Gastroesophageal sphincter (tissue), 4 donors: ENCODE measurements at regions not wholly inside any gene's neighbourhood (a gene's known extent, or its start where the extent isn't known, plus 50 kb on each side); places are given as distances from the start of the nearest gene placed in this dataset.

Source experiments
- ATAC-seq: fragments of 150-250 bp; one replicate; pipeline ENCODE4 v1.9.1; 2016; ENCODE audit warnings: mild to moderate bottlenecking, moderate library complexity
- H3K27ac ChIP-seq, 4 donors: fragments of 200-600 bp; sonication (generic) in 3 of 4; 1 replicate in 3 of 4; 2 replicates in 1 of 4; pipeline ENCODE4 v1.5.1; 2016 to 2019
- H3K27me3 ChIP-seq: fragments of 200-600 bp; sonication (generic); one replicate; pipeline ENCODE4 v1.5.1; 2019
- H3K36me3 ChIP-seq, 2 donors: fragments of 200-600 bp; sonication (generic); one replicate each; pipeline ENCODE4 v1.5.1; 2019; ENCODE audit warnings: control low read depth in 1 of 2
- H3K4me1 ChIP-seq, 3 donors: fragments of 200-600 bp; sonication (generic); 1 replicate in 2 of 3; 2 replicates in 1 of 3; pipeline ENCODE4 v1.5.1; 2016 to 2019; ENCODE audit warnings: control low read depth in 2 of 3
- H3K4me3 ChIP-seq, 2 donors: fragments of 200-600 bp; sonication (generic); one replicate each; pipeline ENCODE4 v1.5.1; 2019; ENCODE audit warnings: mild to moderate bottlenecking in 1 of 2, moderate library complexity in 1 of 2
- H3K9me3 ChIP-seq, 3 donors: fragments of 200-600 bp; sonication (generic); one replicate each; pipeline ENCODE4 v1.5.1; 2017 to 2019; ENCODE audit warnings: control low read depth in 2 of 3
- EP300 ChIP-seq: sonication (generic); formaldehyde crosslinking; IDR thresholded peaks from one replicate; pipeline ENCODE4 v1.6.1; 2017; ENCODE audit warnings: antibody characterized with exemption, mild to moderate bottlenecking
- POLR2A ChIP-seq, 2 donors: fragments of 450-650 bp; IDR thresholded peaks; one replicate each; pipeline ENCODE4 v1.6.1; 2017; ENCODE audit warnings: antibody characterized with exemption in 2 of 2, mild to moderate bottlenecking in 2 of 2, moderate library complexity in 1 of 2
- POLR2AphosphoS5 ChIP-seq: sonication (generic); formaldehyde crosslinking; IDR thresholded peaks from one replicate; pipeline ENCODE4 v1.6.1; 2017; ENCODE audit warnings: antibody characterized with exemption
- WGBS, 2 donors: methylation state at CpG; one replicate each; pipeline ENCODE4 v1.1.5; 2018; ENCODE audit warnings: low coverage in 1 of 2; 5-methylcytosine and 5-hydroxymethylcytosine counted together
- TF ChIP-seq, protein P1 (sequence below), 4 experiments: fragments of 200-600 bp in 2 of 4; fragments of 450-650 bp in 2 of 4; sonication (generic) in 1 of 4; IDR thresholded peaks; one replicate each; pipeline ENCODE4 v1.5.1; 2017 to 2019; ENCODE audit warnings: antibody characterized with exemption in 4 of 4, mild to moderate bottlenecking in 2 of 4, moderate library complexity in 2 of 4

DNA sequence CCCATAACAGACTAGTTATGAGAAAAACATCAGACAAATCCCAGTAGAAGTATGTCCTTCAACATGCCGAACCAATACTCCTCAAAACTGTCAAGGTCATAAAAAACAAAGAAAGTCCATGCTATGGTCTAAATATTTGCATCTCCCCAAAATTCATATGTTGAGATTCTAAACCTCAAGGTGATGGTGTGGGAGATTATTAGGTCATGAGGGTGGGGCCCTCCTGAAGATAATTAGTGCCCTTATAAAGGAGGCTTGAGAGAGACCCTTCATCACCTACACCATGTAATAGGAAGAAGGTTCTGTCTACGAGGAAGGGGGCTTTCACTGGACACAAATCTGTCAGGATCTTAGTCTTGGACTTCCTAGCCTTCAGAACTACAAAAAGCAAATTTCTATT is 118.6 kb upstream of the GUCY1A2 start:
- TF ChIP-seq EP300 (no peak), POLR2A (IDR thresholded peaks at IDR 0.05) (no peak), POLR2AphosphoS5 (no peak)
- TF ChIP-seq, protein P1, sequence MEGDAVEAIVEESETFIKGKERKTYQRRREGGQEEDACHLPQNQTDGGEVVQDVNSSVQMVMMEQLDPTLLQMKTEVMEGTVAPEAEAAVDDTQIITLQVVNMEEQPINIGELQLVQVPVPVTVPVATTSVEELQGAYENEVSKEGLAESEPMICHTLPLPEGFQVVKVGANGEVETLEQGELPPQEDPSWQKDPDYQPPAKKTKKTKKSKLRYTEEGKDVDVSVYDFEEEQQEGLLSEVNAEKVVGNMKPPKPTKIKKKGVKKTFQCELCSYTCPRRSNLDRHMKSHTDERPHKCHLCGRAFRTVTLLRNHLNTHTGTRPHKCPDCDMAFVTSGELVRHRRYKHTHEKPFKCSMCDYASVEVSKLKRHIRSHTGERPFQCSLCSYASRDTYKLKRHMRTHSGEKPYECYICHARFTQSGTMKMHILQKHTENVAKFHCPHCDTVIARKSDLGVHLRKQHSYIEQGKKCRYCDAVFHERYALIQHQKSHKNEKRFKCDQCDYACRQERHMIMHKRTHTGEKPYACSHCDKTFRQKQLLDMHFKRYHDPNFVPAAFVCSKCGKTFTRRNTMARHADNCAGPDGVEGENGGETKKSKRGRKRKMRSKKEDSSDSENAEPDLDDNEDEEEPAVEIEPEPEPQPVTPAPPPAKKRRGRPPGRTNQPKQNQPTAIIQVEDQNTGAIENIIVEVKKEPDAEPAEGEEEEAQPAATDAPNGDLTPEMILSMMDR (IDR thresholded peaks at IDR 0.05), result no peak
- 73 to 94% methylated on average over 2 of the region's 2 CpGs for WGBS, 2 donors
- Histone ChIP-seq H3K27me3 (no peaks in the 10 kb centered on the region), H3K36me3 (no peaks in the 10 kb centered on the region), H3K27ac (no peak overlapping the region), H3K4me3 (no peak overlapping the region), H3K9me3 (no peaks in the 10 kb centered on the region), H3K4me1 (no peaks in the 10 kb centered on the region)
- no peak for ATAC-seq

DNA sequence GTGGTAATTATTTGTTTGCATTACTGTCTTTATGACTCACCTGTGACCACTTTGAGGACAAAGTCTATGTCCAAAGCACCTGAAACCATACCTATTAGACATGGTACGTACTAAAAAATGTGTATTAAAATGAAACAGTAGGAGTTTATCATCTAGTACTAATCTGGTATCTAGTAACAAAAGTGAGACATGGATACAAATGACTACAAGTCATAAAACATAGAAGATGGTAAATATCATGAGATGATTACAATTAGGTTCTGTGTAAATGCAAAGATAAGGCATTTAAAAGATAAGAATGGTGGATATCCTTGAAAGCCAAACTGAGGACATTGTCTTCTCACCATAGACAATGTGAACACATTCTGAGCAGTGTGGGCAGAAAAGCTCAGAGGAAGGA is 113.5 kb upstream of the GUCY1A2 start:
- Histone ChIP-seq H3K9me3 (no peaks in the 10 kb centered on the region), H3K27me3 (no peaks in the 10 kb centered on the region), H3K4me1 (no peaks in the 10 kb centered on the region), H3K27ac (no peak overlapping the region), H3K4me3 (no peak overlapping the region), H3K36me3 (no peaks in the 10 kb centered on the region)
- TF ChIP-seq, protein P1 (IDR thresholded peaks at IDR 0.05), result no peak
- TF ChIP-seq EP300 (no peak), POLR2AphosphoS5 (no peak), POLR2A (IDR thresholded peaks at IDR 0.05) (no peak)
- WGBS, 2 donors, result 92% methylated on average over 1 of the region's 1 CpG; no CpG with 5 or more reads in 1 of the 2 donors
- no peak for ATAC-seq

DNA sequence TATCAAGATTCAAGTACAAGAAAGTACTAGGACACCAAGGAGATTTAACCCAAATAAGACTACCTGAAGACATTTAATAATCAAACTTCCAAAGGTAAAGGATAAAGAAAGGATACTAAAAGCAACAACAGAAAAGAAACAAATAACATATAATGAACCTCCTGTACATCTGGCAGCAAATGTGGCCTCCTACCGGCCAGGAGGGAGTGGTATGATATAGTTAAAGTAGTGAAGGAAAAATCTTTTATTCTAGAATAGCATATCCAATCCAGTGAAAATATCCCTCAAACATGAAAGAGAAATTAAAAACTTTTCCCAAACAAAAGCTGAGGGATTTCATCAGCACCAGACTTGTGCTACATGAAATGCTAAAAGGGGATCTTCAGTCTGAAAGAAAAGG is 104.7 kb upstream of the GUCY1A2 start:
- no peaks in the 10 kb centered on the region for H3K9me3 ChIP-seq
- H3K36me3 ChIP-seq, result no peaks in the 10 kb centered on the region
- no peak overlapping the region for H3K4me3 ChIP-seq
- 63 to 93% methylated on average over 1 of the region's 1 CpG for WGBS, 2 donors
- TF ChIP-seq POLR2AphosphoS5 (no peak), EP300 (no peak), POLR2A (IDR thresholded peaks at IDR 0.05) (no peak)
- TF ChIP-seq, protein P1 (IDR thresholded peaks at IDR 0.05), result no peak
- no peak overlapping the region for H3K27ac ChIP-seq
- no peaks in the 10 kb centered on the region for H3K27me3 ChIP-seq
- no peaks in the 10 kb centered on the region for H3K4me1 ChIP-seq
- no peak for ATAC-seq

DNA sequence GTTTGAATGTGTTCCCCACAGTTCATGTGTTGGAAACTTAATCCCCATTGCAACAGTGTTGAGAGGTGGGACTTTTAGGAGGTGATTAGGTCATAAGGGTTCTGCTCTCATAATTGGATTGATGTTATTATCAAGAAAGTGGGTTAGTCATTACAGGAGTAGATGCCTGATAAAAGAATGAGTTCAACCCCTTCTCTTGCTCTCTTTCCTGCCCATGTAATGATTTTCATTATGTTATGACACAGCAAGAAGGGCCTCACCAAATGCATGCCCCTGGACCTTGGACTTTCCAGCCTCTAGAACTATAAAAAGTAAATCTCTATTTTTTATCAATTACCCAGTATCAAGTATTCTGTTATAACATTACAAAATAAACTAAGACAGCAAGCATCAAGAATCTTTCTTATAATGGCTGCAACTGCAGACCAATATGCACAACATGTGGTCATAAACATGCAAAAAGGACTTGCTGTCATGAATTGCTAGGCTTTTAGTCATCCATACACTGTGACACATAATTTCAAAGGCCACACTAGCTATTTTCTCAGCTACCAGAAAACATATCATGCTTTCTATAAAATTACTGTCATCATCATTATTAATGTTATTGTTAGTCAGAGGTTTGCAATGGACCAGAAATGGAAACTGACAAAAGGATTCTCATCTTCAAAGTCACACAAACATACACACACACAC is 99.9 kb upstream of the GUCY1A2 start:
- Histone ChIP-seq H3K27ac (no peak overlapping the region), H3K36me3 (no peaks in the 10 kb centered on the region), H3K4me3 (no peak overlapping the region), H3K27me3 (no peaks in the 10 kb centered on the region), H3K9me3 (peaks cover 0 to 11% (median 0%) of the 10 kb centered on the region in 3 donors), H3K4me1 (no peaks in the 10 kb centered on the region)
- no peak for ATAC-seq
- TF ChIP-seq POLR2A (IDR thresholded peaks at IDR 0.05) (no peak), POLR2AphosphoS5 (no peak), EP300 (no peak)
- TF ChIP-seq, protein P1 (IDR thresholded peaks at IDR 0.05), result no peak

DNA sequence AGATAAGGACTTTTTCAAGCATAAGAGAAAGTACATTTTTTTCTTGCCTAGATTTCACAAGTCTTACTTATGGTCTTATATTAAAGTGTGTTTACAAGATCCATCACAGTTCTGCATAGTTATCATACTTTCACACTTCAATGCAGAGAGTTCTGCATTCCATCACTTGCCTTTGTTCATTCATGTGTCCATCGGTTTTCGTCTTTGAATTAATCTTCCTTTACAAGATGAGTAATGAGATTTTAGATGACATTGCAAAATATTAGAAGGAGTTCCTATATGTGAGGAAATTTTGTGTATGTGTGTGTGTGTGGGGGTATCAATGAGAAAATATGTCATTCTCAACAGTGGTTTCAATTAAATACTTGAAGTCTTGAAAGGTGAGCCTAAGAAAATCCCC is 98.1 kb upstream of the GUCY1A2 start:
- 6 to 23% methylated on average over 2 of the region's 2 CpGs for WGBS, 2 donors
- H3K27ac ChIP-seq, result no peak overlapping the region
- ATAC-seq, result no peak
- no peak overlapping the region for H3K4me3 ChIP-seq
- peaks cover 0 to 11% (median 0%) of the 10 kb centered on the region in 3 donors for H3K9me3 ChIP-seq
- no peaks in the 10 kb centered on the region for H3K4me1 ChIP-seq
- TF ChIP-seq EP300 (no peak), POLR2A (IDR thresholded peaks at IDR 0.05) (no peak), POLR2AphosphoS5 (no peak)
- TF ChIP-seq, protein P1 (IDR thresholded peaks at IDR 0.05), result no peak
- H3K27me3 ChIP-seq, result no peaks in the 10 kb centered on the region
- H3K36me3 ChIP-seq, result no peaks in the 10 kb centered on the region
